Central memory CD8-positive, alpha-beta T cell (primary cell): ENCODE measurements at regions not wholly inside any gene's neighbourhood (a gene's known extent, or its start where the extent isn't known, plus 50 kb on each side); places are given as distances from the start of the nearest gene placed in this dataset.

Source experiments
- ATAC-seq: fragments of 150-1000 bp; cut with Tn5 transposase; replicated peaks from 2 replicates; pipeline ENCODE4 v1.10.0; 2022; ENCODE audit warnings: mild to moderate bottlenecking, moderate FRiP score, moderate number of reproducible peaks; ENCODE audit not compliant: poor library complexity, severe bottlenecking; ENCODE audit errors: extremely low read depth
- DNase-seq, 2 donors: peaks; one replicate each; pipeline ENCODE4 v3.0.0; 2021; ENCODE audit warnings: low spot score in 2 of 2
- H3K27ac Mint-ChIP-seq: one replicate; pipeline ENCODE4 v1.8.0; 2022; ENCODE audit warnings: low read depth, mild to moderate bottlenecking, moderate library complexity, mixed read lengths
- H3K27me3 Mint-ChIP-seq: one replicate; pipeline ENCODE4 v1.8.0; 2022; ENCODE audit warnings: mixed read lengths
- H3K36me3 Mint-ChIP-seq: one replicate; pipeline ENCODE4 v1.8.0; 2022; ENCODE audit warnings: mild to moderate bottlenecking, moderate library complexity, mixed read lengths; ENCODE audit not compliant: insufficient read depth
- H3K4me1 Mint-ChIP-seq: one replicate; pipeline ENCODE4 v1.8.0; 2022; ENCODE audit warnings: mixed read lengths
- H3K4me3 Mint-ChIP-seq: one replicate; pipeline ENCODE4 v1.8.0; 2022; ENCODE audit warnings: mild to moderate bottlenecking, moderate library complexity, mixed read lengths
- H3K9me3 Mint-ChIP-seq: one replicate; pipeline ENCODE4 v1.8.0; 2022; ENCODE audit warnings: mixed read lengths

- no peaks in the 10 kb centered on the region for H3K4me1 Mint-ChIP-seq
- H3K4me3 Mint-ChIP-seq, result no peak overlapping the region
- H3K9me3 Mint-ChIP-seq, result no peaks in the 10 kb centered on the region
- DNase-seq (no peak), ATAC-seq (no peak)
- no peak overlapping the region for H3K27ac Mint-ChIP-seq
- no peaks in the 10 kb centered on the region for H3K27me3 Mint-ChIP-seq
- H3K36me3 Mint-ChIP-seq, result no peaks in the 10 kb centered on the region
These were observed 108.1 kb upstream of the SOX1 start for GRCh38 chr13:111958612-111959395.

GRCh38 chr13:111960152-111960772, 106.7 kb upstream of the SOX1 start:
- no peak overlapping the region for H3K4me3 Mint-ChIP-seq
- H3K36me3 Mint-ChIP-seq, result no peaks in the 10 kb centered on the region
- H3K27me3 Mint-ChIP-seq, result no peaks in the 10 kb centered on the region
- no peak for DNase-seq
- no peak overlapping the region for H3K27ac Mint-ChIP-seq
- H3K9me3 Mint-ChIP-seq, result no peaks in the 10 kb centered on the region
- no peak for ATAC-seq
- no peaks in the 10 kb centered on the region for H3K4me1 Mint-ChIP-seq

DNA sequence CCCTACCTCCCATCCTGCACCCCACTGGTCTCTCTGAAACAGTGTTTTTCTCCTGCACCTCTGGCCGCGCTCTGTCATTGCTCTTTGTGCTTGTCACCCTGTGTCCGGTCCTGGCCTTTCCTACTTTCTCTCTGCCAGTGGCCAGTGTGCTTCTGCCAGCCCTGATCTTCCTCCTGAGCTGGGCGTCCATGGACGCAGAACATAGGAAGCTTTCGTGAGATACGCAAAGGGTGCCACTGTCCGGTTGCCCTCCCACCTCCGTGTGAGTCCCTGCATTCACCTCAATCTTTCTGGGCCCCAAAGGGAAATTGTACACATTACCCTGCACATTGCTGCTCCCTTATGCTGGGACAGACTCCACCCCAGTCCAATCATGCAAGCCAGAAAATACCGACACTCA, 105.7 kb upstream of the SOX1 start:
- DNase-seq, result no peak
- H3K9me3 Mint-ChIP-seq, result no peaks in the 10 kb centered on the region
- H3K4me1 Mint-ChIP-seq, result no peaks in the 10 kb centered on the region
- no peaks in the 10 kb centered on the region for H3K36me3 Mint-ChIP-seq
- no peak overlapping the region for H3K4me3 Mint-ChIP-seq
- H3K27ac Mint-ChIP-seq, result no peak overlapping the region
- ATAC-seq, result no peak
- no peaks in the 10 kb centered on the region for H3K27me3 Mint-ChIP-seq

DNA sequence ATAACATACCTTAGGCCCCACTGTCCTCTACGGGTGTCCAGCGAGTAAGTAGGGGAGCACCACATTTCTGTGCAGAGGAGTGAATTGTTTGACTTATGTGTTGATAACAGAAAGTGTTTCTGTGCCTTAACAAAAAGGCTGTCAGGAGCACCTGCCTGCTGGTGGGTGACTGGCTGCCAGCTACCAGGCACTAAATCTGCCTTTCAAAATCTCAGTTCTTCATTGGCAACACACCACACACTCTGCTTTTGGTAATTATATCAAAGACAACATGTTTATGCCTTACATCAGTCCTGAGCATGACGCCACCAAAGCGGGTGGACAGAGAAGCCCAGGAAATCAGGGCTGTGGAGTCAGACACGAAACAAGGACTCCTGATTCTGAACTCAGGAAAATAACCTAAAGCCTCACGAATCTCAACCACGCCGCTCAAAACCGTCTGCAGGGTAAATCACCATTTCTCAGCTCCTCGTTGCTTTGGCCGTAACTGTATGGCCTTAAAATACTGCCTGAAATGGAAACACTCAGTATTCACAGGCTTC, 105.2 kb upstream of the SOX1 start:
- ATAC-seq (no peak), DNase-seq (no peak)
- H3K36me3 Mint-ChIP-seq, result no peaks in the 10 kb centered on the region
- H3K4me3 Mint-ChIP-seq, result no peak overlapping the region
- H3K4me1 Mint-ChIP-seq, result no peaks in the 10 kb centered on the region
- H3K27ac Mint-ChIP-seq, result no peak overlapping the region
- H3K9me3 Mint-ChIP-seq, result no peaks in the 10 kb centered on the region
- no peaks in the 10 kb centered on the region for H3K27me3 Mint-ChIP-seq

- Mint-ChIP-seq H3K27ac (no peak overlapping the region), H3K36me3 (no peaks in the 10 kb centered on the region), H3K27me3 (peaks cover 6% of the 10 kb centered on the region), H3K9me3 (no peaks in the 10 kb centered on the region), H3K4me1 (no peaks in the 10 kb centered on the region), H3K4me3 (no peak overlapping the region)
- ATAC-seq (no peak), DNase-seq (no peak)
These were observed 104.5 kb upstream of the SOX1 start for GRCh38 chr13:111962431-111962891.

GRCh38 chr13:111963031-111963430, 103.9 kb upstream of the SOX1 start:
- DNase-seq (no peak), ATAC-seq (no peak)
- H3K4me3 Mint-ChIP-seq, result no peak overlapping the region
- no peaks in the 10 kb centered on the region for H3K9me3 Mint-ChIP-seq
- no peak overlapping the region for H3K27ac Mint-ChIP-seq
- H3K36me3 Mint-ChIP-seq, result no peaks in the 10 kb centered on the region
- H3K4me1 Mint-ChIP-seq, result no peaks in the 10 kb centered on the region
- H3K27me3 Mint-ChIP-seq, result peaks cover 9% of the 10 kb centered on the region

- DNase-seq (no peak), ATAC-seq (no peak)
- Mint-ChIP-seq H3K36me3 (no peaks in the 10 kb centered on the region), H3K4me3 (no peak overlapping the region), H3K4me1 (no peaks in the 10 kb centered on the region), H3K9me3 (no peaks in the 10 kb centered on the region), H3K27ac (no peak overlapping the region), H3K27me3 (peaks cover 9% of the 10 kb centered on the region)
These were observed 102.4 kb upstream of the SOX1 start for GRCh38 chr13:111964411-111965035.

DNA sequence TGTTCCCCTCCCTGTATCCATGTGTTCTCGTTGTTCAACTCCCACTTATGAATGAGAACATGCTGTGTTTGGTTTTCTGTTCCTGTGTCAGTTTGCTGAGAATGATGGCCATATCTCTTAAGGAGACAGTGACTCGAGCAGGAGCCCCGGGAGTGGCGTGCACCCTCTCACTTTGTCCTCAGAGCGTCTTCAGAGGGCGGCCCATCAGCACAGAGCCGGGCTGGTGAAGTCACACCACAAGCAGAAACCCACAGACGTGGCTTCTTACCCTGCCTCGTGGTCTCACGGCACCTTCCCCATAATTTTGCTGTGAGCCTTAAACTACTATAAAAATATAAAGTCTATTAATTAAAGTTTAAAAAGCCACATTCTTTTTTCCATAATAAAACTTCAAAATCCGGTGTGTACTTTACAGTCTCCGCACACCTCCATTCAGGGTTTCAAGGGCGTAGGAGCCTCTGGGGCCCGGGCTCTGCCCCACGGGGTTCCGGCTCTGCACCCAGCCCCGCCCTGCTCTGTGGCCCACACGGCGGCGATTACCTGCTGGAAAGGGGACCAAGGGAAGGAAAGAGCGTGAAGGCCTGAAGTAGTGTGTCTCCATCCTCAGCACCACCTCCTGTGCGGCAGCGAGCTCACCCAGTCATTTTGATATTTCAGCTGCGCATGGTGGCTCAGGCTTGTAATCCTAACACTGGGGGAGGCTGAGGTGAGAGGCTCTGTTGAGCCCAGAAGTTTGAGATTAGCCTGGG, 101.3 kb upstream of the SOX1 start:
- no peak overlapping the region for H3K4me3 Mint-ChIP-seq
- DNase-seq, result no peak
- H3K36me3 Mint-ChIP-seq, result no peaks in the 10 kb centered on the region
- H3K4me1 Mint-ChIP-seq, result no peaks in the 10 kb centered on the region
- no peak overlapping the region for H3K27ac Mint-ChIP-seq
- no peak for ATAC-seq
- H3K27me3 Mint-ChIP-seq, result peaks cover 9% of the 10 kb centered on the region
- no peaks in the 10 kb centered on the region for H3K9me3 Mint-ChIP-seq

DNA sequence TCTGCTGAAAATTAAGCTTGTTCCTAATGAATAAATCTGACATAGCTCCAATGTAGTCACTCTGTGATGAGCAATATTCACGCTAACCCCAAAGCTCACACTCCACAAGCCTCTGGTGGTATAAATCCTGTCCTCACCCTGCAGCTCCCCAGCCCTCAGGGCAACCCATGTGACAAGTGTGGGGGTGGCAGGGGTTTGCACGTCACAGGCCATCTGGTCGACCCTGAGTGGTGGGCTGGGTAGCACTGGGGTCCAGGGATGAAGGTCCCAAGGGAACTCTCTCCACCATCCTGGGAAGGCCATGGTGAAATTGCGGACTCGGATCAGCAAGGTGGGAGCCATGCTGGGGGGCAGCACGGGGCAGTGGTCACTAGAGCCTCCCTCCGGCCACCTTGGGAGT, 100.0 kb upstream of the SOX1 start:
- no peak overlapping the region for H3K4me3 Mint-ChIP-seq

DNA sequence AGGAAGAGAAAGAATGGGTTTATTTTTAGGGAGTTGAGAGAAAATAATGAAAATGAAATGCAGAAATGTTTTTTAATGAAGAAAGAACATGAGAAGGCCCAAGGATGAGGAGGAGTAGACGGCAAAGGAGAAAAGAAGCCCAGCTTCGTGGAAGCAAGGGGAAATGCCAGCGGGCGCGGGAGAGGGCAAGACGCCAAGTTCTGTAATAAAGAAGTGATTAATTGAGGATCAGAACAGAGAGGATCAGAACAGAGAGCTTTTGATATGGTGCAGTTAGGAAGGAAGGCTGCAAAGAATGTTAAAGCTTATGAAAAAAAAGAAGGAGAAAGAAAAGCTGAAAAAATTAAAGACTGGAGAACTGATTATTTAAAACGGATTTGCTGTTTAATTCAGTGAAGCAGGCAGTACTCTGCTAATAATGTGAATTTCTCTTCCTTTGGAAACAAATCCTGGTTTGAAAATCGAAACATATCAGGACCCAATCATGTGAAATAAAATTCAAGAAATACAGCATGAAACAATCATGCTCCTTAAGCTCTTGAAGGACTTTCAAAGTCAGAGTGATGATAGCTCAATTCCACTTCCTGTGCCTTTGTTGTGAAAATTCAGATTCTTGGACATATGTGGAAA, 99.3 kb upstream of the SOX1 start:
- no peaks in the 10 kb centered on the region for H3K36me3 Mint-ChIP-seq
- ATAC-seq (no peak), DNase-seq (no peak)
- H3K4me3 Mint-ChIP-seq, result no peak overlapping the region
- peaks cover 15% of the 10 kb centered on the region for H3K27me3 Mint-ChIP-seq
- H3K27ac Mint-ChIP-seq, result no peak overlapping the region
- no peaks in the 10 kb centered on the region for H3K9me3 Mint-ChIP-seq
- no peaks in the 10 kb centered on the region for H3K4me1 Mint-ChIP-seq

More for the DNA sequence above, 100.0 kb upstream of the SOX1 start:
- Mint-ChIP-seq H3K27ac (no peak overlapping the region), H3K36me3 (no peaks in the 10 kb centered on the region), H3K4me1 (no peaks in the 10 kb centered on the region), H3K27me3 (peaks cover 9% of the 10 kb centered on the region), H3K9me3 (no peaks in the 10 kb centered on the region)
- DNase-seq (no peak), ATAC-seq (no peak)

DNA sequence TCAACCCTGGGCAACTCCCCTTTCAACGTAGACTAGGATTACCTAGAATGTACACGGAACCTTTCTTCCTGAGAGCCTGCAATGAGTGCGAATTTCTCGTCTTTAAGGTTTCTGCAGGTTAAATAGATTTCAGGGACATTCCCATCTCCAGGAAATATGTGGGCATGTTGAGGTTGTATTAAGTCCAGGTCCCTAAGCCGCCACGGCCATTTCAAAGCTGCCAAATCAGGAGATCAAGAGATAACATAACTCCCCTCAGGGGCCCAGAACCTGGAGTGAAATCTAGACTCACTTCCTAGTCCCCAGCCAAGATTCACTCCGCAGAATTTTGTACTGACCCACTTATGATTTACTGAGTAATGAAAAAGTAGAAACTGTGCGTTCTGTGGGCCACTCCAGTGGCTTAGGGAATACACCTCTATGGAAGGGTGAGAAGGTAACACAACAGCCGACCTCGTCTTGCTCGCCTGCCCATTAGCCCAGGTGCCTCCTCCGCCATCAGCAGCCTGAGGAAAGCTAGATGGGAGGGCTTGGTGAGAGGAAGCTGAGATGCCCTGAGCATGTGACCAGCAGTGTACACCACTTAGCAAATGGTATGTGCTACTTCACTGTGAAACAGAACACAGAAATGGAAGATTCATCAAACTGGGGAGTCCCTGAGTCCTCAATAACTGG, 98.5 kb upstream of the SOX1 start:
- DNase-seq (no peak), ATAC-seq (no peak)
- H3K36me3 Mint-ChIP-seq, result no peaks in the 10 kb centered on the region
- no peaks in the 10 kb centered on the region for H3K4me1 Mint-ChIP-seq
- peaks cover 20% of the 10 kb centered on the region for H3K27me3 Mint-ChIP-seq
- no peaks in the 10 kb centered on the region for H3K9me3 Mint-ChIP-seq
- H3K27ac Mint-ChIP-seq, result no peak overlapping the region
- H3K4me3 Mint-ChIP-seq, result no peak overlapping the region
